RWPE1 (cell line): ENCODE measurements at regions not wholly inside any gene's neighbourhood (a gene's known extent, or its start where the extent isn't known, plus 50 kb on each side); places are given as distances from the start of the nearest gene placed in this dataset.

Source experiments
- CTCF ChIA-PET: fragments of 350-600 bp; sonication (Branson Sonifier 250); formaldehyde crosslinking; extraction: SDS; loops from one replicate; lab custom pipeline; 2021; lab: Yijun Ruan, JAX
- POLR2A ChIA-PET: fragments of 400-600 bp; formaldehyde crosslinking; extraction: SDS; loops from one replicate; lab custom pipeline; 2020; ENCODE audit warnings: antibody characterized with exemption; ENCODE audit not compliant: low non-redundant PET; lab: Yijun Ruan, JAX
- DNase-seq: peaks from one replicate; pipeline ENCODE4 v3.0.0; 2012; ENCODE audit warnings: low spot score
- H3K27ac ChIP-seq: fragments of 450-650 bp; 2 replicates; pipeline ENCODE4 v1.5.1; 2017
- TF ChIP-seq, protein P1 (sequence below): fragments of 450-650 bp; conservative IDR thresholded peaks from 2 replicates; pipeline ENCODE4 v1.5.1; 2017; ENCODE audit warnings: low read depth, mild to moderate bottlenecking

DNA sequence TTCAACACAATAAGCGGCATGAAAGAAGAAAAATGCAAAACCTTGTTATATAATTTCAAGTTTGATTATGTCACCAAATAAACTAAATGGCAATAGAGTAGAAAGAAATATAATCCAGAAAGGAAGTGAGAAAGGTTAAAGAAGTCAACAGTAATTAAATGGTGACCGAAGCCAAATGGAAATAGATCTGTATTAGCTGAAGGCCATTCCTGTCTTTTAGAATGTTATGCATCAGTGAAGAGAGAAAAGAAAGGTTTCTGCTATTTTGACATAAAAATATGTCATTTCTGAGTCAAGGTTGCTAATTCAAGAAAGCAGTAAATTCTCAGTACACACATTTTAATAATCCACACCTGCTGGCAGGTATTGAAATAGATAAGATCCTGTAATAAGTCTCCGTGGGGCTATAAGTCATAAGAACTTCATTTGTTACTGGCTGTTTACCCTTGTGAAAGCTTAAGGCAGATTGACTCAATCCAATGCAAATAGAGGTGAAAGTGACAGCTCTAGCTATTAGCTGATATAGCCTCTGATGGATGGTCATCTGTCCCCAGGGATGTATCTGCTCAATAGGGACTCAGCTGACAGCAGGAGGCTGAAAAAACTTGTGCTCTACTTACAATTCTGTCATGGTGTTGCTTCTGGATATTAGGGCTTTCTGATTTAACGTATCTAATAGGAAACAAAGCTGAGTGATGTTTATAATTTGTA lies 152.1 kb downstream of the FZD1 start:
- POLR2A ChIA-PET: no interaction called here
- CTCF ChIA-PET: no interaction called here
- DNase-seq: no peak
- no peak overlapping the region for H3K27ac ChIP-seq
- TF ChIP-seq, protein P1, sequence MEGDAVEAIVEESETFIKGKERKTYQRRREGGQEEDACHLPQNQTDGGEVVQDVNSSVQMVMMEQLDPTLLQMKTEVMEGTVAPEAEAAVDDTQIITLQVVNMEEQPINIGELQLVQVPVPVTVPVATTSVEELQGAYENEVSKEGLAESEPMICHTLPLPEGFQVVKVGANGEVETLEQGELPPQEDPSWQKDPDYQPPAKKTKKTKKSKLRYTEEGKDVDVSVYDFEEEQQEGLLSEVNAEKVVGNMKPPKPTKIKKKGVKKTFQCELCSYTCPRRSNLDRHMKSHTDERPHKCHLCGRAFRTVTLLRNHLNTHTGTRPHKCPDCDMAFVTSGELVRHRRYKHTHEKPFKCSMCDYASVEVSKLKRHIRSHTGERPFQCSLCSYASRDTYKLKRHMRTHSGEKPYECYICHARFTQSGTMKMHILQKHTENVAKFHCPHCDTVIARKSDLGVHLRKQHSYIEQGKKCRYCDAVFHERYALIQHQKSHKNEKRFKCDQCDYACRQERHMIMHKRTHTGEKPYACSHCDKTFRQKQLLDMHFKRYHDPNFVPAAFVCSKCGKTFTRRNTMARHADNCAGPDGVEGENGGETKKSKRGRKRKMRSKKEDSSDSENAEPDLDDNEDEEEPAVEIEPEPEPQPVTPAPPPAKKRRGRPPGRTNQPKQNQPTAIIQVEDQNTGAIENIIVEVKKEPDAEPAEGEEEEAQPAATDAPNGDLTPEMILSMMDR: no peak

DNA sequence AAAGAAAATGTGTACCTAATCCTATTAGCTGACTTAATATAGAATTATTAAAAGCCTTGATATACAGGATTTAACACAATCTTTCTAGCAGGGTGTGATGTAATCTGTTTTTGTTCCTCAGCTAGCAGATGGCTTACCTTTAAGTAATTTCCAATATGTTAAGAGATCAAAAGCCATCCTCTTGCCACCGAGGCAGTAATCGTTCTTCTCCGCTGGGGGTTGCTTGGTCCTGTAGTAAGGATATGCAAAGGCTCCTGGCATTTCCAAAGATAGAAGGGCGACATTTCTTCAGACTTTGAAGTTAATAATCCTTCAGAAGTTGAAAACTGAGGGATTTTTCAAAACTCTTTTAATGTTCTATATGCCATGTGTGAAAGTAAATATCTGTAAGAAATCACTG lies 156.4 kb downstream of the FZD1 start:
- TF ChIP-seq, protein P1: no peak
- ChIA-PET POLR2A (no interaction called here), CTCF (no interaction called here)
- no peak for DNase-seq
- H3K27ac ChIP-seq: no peak overlapping the region

DNA sequence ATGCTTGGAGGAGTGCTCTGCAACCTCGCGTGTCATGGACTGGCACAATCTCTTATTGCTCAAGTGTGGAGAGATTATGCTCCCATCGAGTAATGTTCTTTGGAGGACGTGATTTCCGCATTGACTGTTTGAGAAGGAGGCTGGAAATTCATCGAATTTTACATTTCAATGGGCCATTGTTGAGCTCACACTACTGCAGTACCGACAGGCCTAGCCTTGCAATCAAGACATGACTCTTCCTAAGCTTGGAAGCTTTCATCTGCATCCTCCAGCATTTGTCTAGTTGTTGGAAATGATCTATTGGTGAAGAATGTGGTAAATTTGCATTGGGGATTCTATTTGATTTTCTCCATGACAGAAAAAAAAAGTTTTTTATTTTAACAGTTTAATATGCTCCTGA lies 156.8 kb downstream of the FZD1 start:
- CTCF ChIA-PET: no interaction called here

DNA sequence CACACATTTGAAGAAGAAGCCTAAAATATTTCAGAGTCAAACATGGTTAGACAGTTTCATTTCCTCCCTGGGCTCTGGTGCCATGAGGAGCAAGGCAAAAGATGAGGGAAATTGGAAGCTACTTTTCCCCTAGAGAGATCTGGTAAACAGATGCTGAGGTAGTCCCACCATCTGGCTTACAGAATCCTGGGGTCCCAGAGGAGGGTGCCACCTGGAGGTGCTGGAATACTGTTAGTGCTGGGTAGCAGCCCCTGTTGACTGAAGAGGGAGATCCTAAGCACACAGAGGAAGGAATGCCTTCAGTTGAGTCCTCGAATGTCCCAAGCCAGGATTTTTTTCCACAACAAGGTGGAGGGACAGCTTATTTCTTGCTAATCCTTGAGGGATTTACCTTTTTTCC lies 160.1 kb downstream of the FZD1 start:
- no peak overlapping the region for H3K27ac ChIP-seq
- CTCF ChIA-PET: no interaction called here
- TF ChIP-seq, protein P1: no peak
- DNase-seq: no peak
- POLR2A ChIA-PET: no interaction called here

More for the DNA sequence above, 156.8 kb downstream of the FZD1 start:
- H3K27ac ChIP-seq: no peak overlapping the region
- TF ChIP-seq, protein P1: no peak
- DNase-seq: no peak
- POLR2A ChIA-PET: no interaction called here

DNA sequence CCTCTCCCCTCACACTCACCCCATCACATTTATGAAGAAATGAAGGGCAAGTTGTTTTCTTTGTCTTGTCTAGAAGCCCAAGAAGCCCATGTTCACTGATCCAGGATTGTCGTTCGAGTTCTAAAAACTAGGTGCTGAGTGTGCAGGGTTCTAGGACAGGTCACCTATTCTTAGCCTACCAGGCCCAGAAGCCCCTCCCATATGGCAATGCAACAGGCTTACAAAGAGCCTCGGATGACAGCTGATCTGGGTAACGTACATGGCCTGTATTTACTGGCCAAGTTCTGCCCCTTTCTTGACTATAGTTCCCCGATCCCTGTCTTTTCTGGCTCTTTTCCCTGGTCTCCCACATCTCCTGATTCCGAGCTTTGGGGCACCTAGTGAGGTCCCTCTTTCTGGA lies 160.9 kb downstream of the FZD1 start:
- no peak overlapping the region for H3K27ac ChIP-seq
- POLR2A ChIA-PET: no interaction called here
- CTCF ChIA-PET: no interaction called here
- TF ChIP-seq, protein P1: no peak
- no peak for DNase-seq

DNA sequence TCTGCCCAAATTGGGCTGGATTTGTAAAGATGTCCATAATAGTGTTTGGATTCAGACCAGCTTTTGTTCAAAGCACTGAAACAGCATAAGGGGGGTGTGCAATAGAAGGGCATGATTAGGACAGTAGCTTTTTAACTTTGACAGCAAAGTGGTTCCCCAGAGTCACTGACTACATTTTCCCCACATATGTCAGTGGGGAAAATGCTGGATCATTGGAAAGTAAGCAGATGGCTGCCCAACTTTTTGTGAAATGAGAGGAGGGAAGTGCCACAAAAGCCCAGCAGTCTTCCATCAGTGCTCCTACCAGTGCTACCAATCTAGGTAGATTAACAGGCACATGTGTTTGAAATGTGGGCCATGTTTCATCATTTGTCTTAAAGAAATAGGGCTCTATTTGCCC lies 162.8 kb downstream of the FZD1 start:
- DNase-seq: no peak
- ChIA-PET CTCF (interaction anchor here (0.6 to 0.7 kb wide), 2 partner anchors 192 to 897 kb away, joined by 3 read pairs; no protein-coding TSS in a partner anchor), POLR2A (no interaction called here)
- TF ChIP-seq, protein P1: no peak
- no peak overlapping the region for H3K27ac ChIP-seq
